K562 (cell line): ENCODE measurements at regions not wholly inside any gene's neighbourhood (a gene's known extent, or its start where the extent isn't known, plus 50 kb on each side); places are given as distances from the start of the nearest gene placed in this dataset.

Experiments used
- ATAC-seq: fragments of 200-7000 bp; cut with Tn5 transposase; 3 replicates; pipeline ENCODE4 v1.9.1; 2020; ENCODE audit warnings: moderate library complexity
- BruUV-seq: library from RNA; stranded (reverse); fragments of 400-500 nt; replicated peaks from 2 replicates; lab custom pipeline; 2021; lab: Mats Ljungman, UMichigan
- CTCF ChIA-PET: fragments of 300-600 bp; formaldehyde crosslinking; extraction: SDS; loops from one replicate; lab custom pipeline; 2021; ENCODE audit warnings: low intra/inter-chr PET ratio; lab: Yijun Ruan, JAX
- POLR2A ChIA-PET: fragments of 300-600, 350-650 bp; sonication (Branson Sonifier 250); formaldehyde crosslinking; extraction: SDS; loops from one replicate; lab custom pipeline; 2021; ENCODE audit warnings: antibody characterized with exemption, inconsistent platforms; lab: Yijun Ruan, JAX
- DNase-seq, 4 experiments: peaks; one replicate each; pipeline versions ENCODE4 v3.0.0 to v3.0.0-alpha.2; 2011 to 2018; ENCODE audit warnings: low spot score in 3 of 4, mixed read lengths in 3 of 4; ENCODE audit errors: extremely low read depth in 1 of 4
- FAIRE-seq: peaks from 2 replicates; lab custom pipeline; 2011; peaks lifted over from hg19 to GRCh38; lab: Jason Lieb, UNC
- H2AFZ ChIP-seq: 2 replicates; pipeline ENCODE4 v1.6.0; 2011; ENCODE audit warnings: low read depth, low read length, control low read depth, inconsistent platforms
- H3K27ac ChIP-seq: fragments of 200-600 bp; 3 replicates; pipeline ENCODE4 v1.8.0; 2011; ENCODE audit warnings: low read depth, mild to moderate bottlenecking, control low read depth, inconsistent platforms, low read length, moderate library complexity, mixed read lengths; ENCODE audit errors: extremely low read depth
- H3K27me3 ChIP-seq, 2 experiments: fragments of 300-600 bp in 1 of 2; 2 replicates in 1 of 2; 3 replicates in 1 of 2; pipeline versions ENCODE4 v1.6.0 to v1.8.0; 2011; ENCODE audit warnings: inconsistent platforms in 2 of 2, low read length in 2 of 2, mild to moderate bottlenecking in 1 of 2, mixed read lengths in 1 of 2, moderate library complexity in 1 of 2; ENCODE audit not compliant: control insufficient read depth in 2 of 2, insufficient read depth in 2 of 2
- H3K36me3 ChIP-seq: fragments of 300-600 bp; 3 replicates; pipeline ENCODE4 v1.8.0; 2011; ENCODE audit warnings: mild to moderate bottlenecking, low read length, inconsistent platforms; ENCODE audit not compliant: control insufficient read depth, insufficient read depth
- H3K4me1 ChIP-seq, 2 experiments: fragments of 200-600 bp in 1 of 2; replicated peaks in 1 of 2; 2 replicates in 1 of 2; 3 replicates in 1 of 2; pipeline versions ENCODE4 v1.5.1 to v1.8.0; 2011; ENCODE audit warnings: inconsistent platforms in 2 of 2, low read length in 2 of 2, mild to moderate bottlenecking in 1 of 2, mixed read lengths in 1 of 2, moderate library complexity in 1 of 2; ENCODE audit not compliant: control insufficient read depth in 2 of 2, insufficient read depth in 2 of 2
- H3K4me2 ChIP-seq: 2 replicates; pipeline ENCODE4 v1.6.1; 2011; ENCODE audit warnings: low read length, control low read depth, inconsistent platforms, mixed read lengths; ENCODE audit not compliant: insufficient read depth
- H3K4me3 ChIP-seq: fragments of 200-600 bp; sonication (generic), shearing (Covaris generic); 2 replicates; pipeline ENCODE4 v1.5.1; 2016; ENCODE audit warnings: control low read depth, inconsistent platforms
- H3K79me2 ChIP-seq: fragments of 200-600 bp; 3 replicates; pipeline ENCODE4 v1.8.0; 2011; ENCODE audit warnings: low read length, inconsistent platforms; ENCODE audit not compliant: control insufficient read depth, insufficient read depth
- H3K9ac ChIP-seq, 2 experiments: 2 replicates each; pipeline versions ENCODE4 v1.6.0 to v1.6.1; 2011; ENCODE audit warnings: low read depth in 2 of 2, low read length in 2 of 2, control low read depth in 1 of 2, inconsistent platforms in 1 of 2, mild to moderate bottlenecking in 1 of 2, mixed read lengths in 1 of 2; ENCODE audit not compliant: insufficient read depth in 1 of 2
- H3K9me1 ChIP-seq: one replicate; pipeline ENCODE4 v1.6.0; 2011; ENCODE audit warnings: inconsistent platforms, mild to moderate bottlenecking, low read length, moderate library complexity; ENCODE audit not compliant: control insufficient read depth, insufficient read depth
- H3K9me3 ChIP-seq: replicated peaks from 2 replicates; pipeline ENCODE4 v1.5.1; 2011; ENCODE audit warnings: low read depth, low read length, inconsistent platforms; ENCODE audit not compliant: control insufficient read depth, insufficient read depth
- H4K20me1 ChIP-seq: replicated peaks from 2 replicates; pipeline ENCODE4 v1.6.1; 2011; ENCODE audit warnings: low read length, inconsistent platforms, mixed read lengths; ENCODE audit not compliant: control insufficient read depth, insufficient read depth
- COPS2 ChIP-seq: fragments of 450-650 bp; conservative IDR thresholded peaks from 2 replicates; pipeline ENCODE4 v1.6.1; 2016; ENCODE audit warnings: mild to moderate bottlenecking, moderate library complexity
- CTBP1 ChIP-seq: fragments of 450-650 bp; IDR thresholded peaks from 2 replicates; pipeline ENCODE4 v1.6.1; 2016; ENCODE audit warnings: borderline replicate concordance
- ETS2 ChIP-seq: IDR thresholded peaks from 2 replicates; pipeline ENCODE4 v1.6.1; 2016; ENCODE audit warnings: borderline replicate concordance, missing genetic modification characterization, mild to moderate bottlenecking, moderate library complexity, missing compliant biosample characterization; ENCODE audit not compliant: poor library complexity, severe bottlenecking
- HMG20B ChIP-seq: fragments of 250-450 bp; sonication (Bioruptor Pico); IDR thresholded peaks from 2 replicates; pipeline ENCODE4 v1.5.0; 2021; ENCODE audit warnings: mild to moderate bottlenecking
- L3MBTL2 ChIP-seq: fragments of 450-650 bp; IDR thresholded peaks from 2 replicates; pipeline ENCODE4 v1.6.1; 2016; ENCODE audit warnings: mild to moderate bottlenecking, moderate library complexity
- MGA ChIP-seq: fragments of 450-650 bp; IDR thresholded peaks from 2 replicates; pipeline ENCODE4 v1.6.1; 2016; ENCODE audit warnings: mild to moderate bottlenecking, moderate library complexity
- NR4A1 ChIP-seq, 2 experiments: fragments of 250-450 bp in 1 of 2; fragments of 450-650 bp in 1 of 2; sonication (Bioruptor Pico) in 1 of 2; IDR thresholded peaks; 2 replicates each; pipeline versions ENCODE4 v1.4.0 to v1.6.1; 2016 to 2020; ENCODE audit warnings: mild to moderate bottlenecking in 2 of 2, missing compliant biosample characterization in 1 of 2, missing genetic modification characterization in 1 of 2, moderate library complexity in 1 of 2
- PKNOX1 ChIP-seq: fragments of 450-650 bp; IDR thresholded peaks from 2 replicates; pipeline ENCODE4 v1.6.1; 2016
- PML ChIP-seq: IDR thresholded peaks from 2 replicates; pipeline ENCODE4 v1.6.1; 2012; ENCODE audit warnings: low read length, inconsistent platforms
- PYGO2 ChIP-seq: fragments of 450-650 bp; IDR thresholded peaks from 2 replicates; pipeline ENCODE4 v1.6.1; 2016; ENCODE audit warnings: mild to moderate bottlenecking, missing genetic modification characterization, moderate library complexity, missing compliant biosample characterization
- TRIM28 ChIP-seq: fragments of 450-650 bp; IDR thresholded peaks from 2 replicates; pipeline ENCODE4 v1.6.1; 2017
- WGBS: fragments of 100-300 bp; shearing (Covaris generic); methylation state at CpG from one replicate; pipeline ENCODE4 v1.1.6; 2016; ENCODE audit warnings: low coverage, mixed read lengths; ENCODE audit not compliant: insufficient coverage; ENCODE audit errors: missing lambda C conversion rate; 5-methylcytosine and 5-hydroxymethylcytosine counted together
- in situ Hi-C: fragments of 300-500 bp; cut with MboI; formaldehyde crosslinking; loops from 4 replicates; pipeline ENCODE4 v1.15.0; 2018; ENCODE audit warnings: inconsistent platforms, mixed read lengths
- intact Hi-C: fragments of 100-400 bp; cut with micrococcal nuclease; formaldehyde crosslinking; loops from 2 replicates; pipeline ENCODE4 v1.14.2; 2022

- peak in 1 of 4 experiments; percentile 65 for DNase-seq
- H3K27me3 ChIP-seq = no peaks in the 10 kb centered on the region
- ATAC-seq = peak; percentile 38
- no peaks in the 10 kb centered on the region for H4K20me1 ChIP-seq
- H3K9me1 ChIP-seq = no peaks in the 10 kb centered on the region
- no peaks in the 10 kb centered on the region for H3K36me3 ChIP-seq
- peak; percentile 65 for FAIRE-seq
- intact Hi-C loops (loop anchor here (2.0 to 10.0 kb wide), 3 partner anchors 138 to 508 kb away; partner anchors contain the start of gene BTG1), in situ Hi-C loops (no loop called here)
- CTCF ChIA-PET = no interaction called here
- H3K4me3 ChIP-seq = 0 out of 2 replicates have a peak overlapping the region, but pooled peaks have one; percentile 46
- WGBS = 35% methylated on average over 4 of the region's 4 CpGs
- H3K9ac ChIP-seq = peak overlapping the region in 1 of 2 experiments; percentile 74; a peak in 1 of 4 replicates
- H2AFZ ChIP-seq = peak overlapping the region; percentile 95
- 0 out of 2 replicates have a peak, but pooled peaks cover 5% of the 10 kb centered on the region for H3K9me3 ChIP-seq
- peaks cover 34% of the 10 kb centered on the region for H3K79me2 ChIP-seq
- peaks cover 5 to 9% of the 10 kb centered on the region in 2 experiments; a peak in 4 of 5 replicates for H3K4me1 ChIP-seq
- BruUV-seq = no TSS peak
- no peak overlapping the region for H3K27ac ChIP-seq
- POLR2A ChIA-PET = interaction anchor here (0.6 to 3.6 kb wide), 3 partner anchors 9 to 628 kb away, joined by 3 to 41 read pairs (median 5); no protein-coding TSS in a partner anchor
- peak overlapping the region; percentile 74 for H3K4me2 ChIP-seq
- TF ChIP-seq PYGO2 (tag) = no peak
- no peak for TF ChIP-seq HMG20B
- TF ChIP-seq MGA = peak; percentile 67
- TF ChIP-seq COPS2 = no peak
- TF ChIP-seq PKNOX1 = 0 out of 2 replicates have a peak, but pooled peaks have one; percentile 13
- 0 out of 2 replicates have a peak, but pooled peaks have one; percentile 24 for TF ChIP-seq CTBP1
- TF ChIP-seq NR4A1 (CRISPR knock-in tag; IDR thresholded peaks at IDR 0.05) = no peak
- no peak for TF ChIP-seq NR4A1 (tag; IDR thresholded peaks at IDR 0.05)
- no peak for TF ChIP-seq PML
- TF ChIP-seq L3MBTL2 = peak; percentile 56; the same call in 1 of the 2 replicates
- TF ChIP-seq ETS2 (tag) = no peak
- no peak for TF ChIP-seq TRIM28
Measured at GRCh38 chr12:91636721-91637120, 454.1 kb upstream of the DCN start.
